ENCODE measurements at regions not wholly inside any gene's neighbourhood (a gene's known extent, or its start where the extent isn't known, plus 50 kb on each side); places are given as distances from the start of the nearest gene placed in this dataset.
A peak's percentile ranks its signal among the peaks of the same experiment; 100 is the strongest.

- WGBS (ENCODE audit: insufficient coverage), result no CpG with 5 or more reads among the region's 4 CpGs
- H3K4me1 ChIP-seq (ENCODE audit: control insufficient read depth, insufficient read depth, low read length), result no peaks in the 10 kb centered on the region
- no peak overlapping the region for H3K27ac ChIP-seq (ENCODE audit: low read length)
- peak; percentile 4 for DNase-seq
- H3K27me3 ChIP-seq (ENCODE audit: control insufficient read depth, insufficient read depth, low read length), result no peaks in the 10 kb centered on the region
- no peaks in the 10 kb centered on the region for H3K36me3 ChIP-seq (ENCODE audit: control insufficient read depth, insufficient read depth, low read length)
- no peaks in the 10 kb centered on the region for H3K9me3 ChIP-seq (replicated peaks; ENCODE audit: control insufficient read depth, low read depth, low read length)
- no peak overlapping the region for H3K4me3 ChIP-seq (ENCODE audit: low read length)
Observed at GRCh38 chr13:37919329-37919880, 49.8 kb upstream of the TRPC4 start.
